ENCODE measurements at regions not wholly inside any gene's neighbourhood (a gene's known extent, or its start where the extent isn't known, plus 50 kb on each side); places are given as distances from the start of the nearest gene placed in this dataset.

- no peak overlapping the region for H3K4me3 ChIP-seq (ENCODE audit: low read depth, low read length)
Measured at GRCh38 chr5:156164306-156164705, 162.7 kb upstream of the SGCD start.

DNA sequence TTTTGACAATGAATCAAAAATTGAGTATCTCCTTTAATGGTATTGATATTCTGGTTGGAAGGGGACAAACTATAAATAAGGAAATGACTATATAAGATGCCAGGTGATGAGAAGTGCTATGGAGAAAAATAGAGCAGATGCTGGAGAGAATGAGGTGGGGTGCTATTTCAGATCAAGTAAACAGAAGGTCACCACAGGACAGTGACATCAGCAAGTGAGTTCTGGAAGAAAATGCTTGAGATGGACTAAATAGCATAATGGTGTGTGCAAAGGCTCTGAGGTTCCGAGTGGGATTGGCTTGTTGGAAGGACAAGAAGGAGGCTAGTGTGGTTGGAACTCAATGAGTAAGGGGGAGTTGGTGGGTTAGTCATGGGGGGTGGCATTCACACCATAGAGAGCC lies 157.5 kb upstream of the SGCD start:
- no peak for DNase-seq (ENCODE audit: low read depth)
- H3K4me3 ChIP-seq (ENCODE audit: low read depth, low read length), result no peak overlapping the region
- TF ChIP-seq CTCF (IDR thresholded peaks at IDR 0.05; ENCODE audit: insufficient read depth, low read depth, low read length, missing control alignments), result no peak

More at GRCh38 chr5:156164306-156164705, 162.7 kb upstream of the SGCD start:
- no peak for DNase-seq (ENCODE audit: low read depth)
- no peak for TF ChIP-seq CTCF (IDR thresholded peaks at IDR 0.05; ENCODE audit: insufficient read depth, low read depth, low read length, missing control alignments)

- DNase-seq (ENCODE audit: low read depth), result no peak
- no peak overlapping the region for H3K4me3 ChIP-seq (ENCODE audit: low read depth, low read length)
- TF ChIP-seq CTCF (IDR thresholded peaks at IDR 0.05; ENCODE audit: insufficient read depth, low read depth, low read length, missing control alignments), result no peak
Measured at GRCh38 chr5:156170351-156170961, 156.5 kb upstream of the SGCD start.

DNA sequence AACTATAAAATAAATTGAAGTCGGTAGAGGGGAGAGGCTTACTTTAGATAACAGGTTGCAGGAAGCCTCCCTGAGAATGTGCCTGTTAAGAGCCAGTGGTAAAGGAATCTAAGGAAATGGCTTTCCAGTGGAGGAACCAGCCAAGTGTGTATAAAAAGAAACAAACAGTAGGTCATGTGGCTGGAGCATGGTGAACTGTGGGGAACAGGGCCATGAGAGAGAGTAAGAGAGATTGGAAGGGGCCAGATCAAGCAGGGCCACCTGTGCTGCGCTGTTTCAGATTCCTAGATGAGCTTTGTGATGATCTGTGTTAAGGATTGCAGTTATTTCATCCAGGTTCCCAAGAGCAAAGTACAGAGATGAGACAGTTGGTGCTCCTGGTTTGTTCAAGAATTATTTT lies 152.7 kb upstream of the SGCD start:
- no peak for TF ChIP-seq CTCF (IDR thresholded peaks at IDR 0.05; ENCODE audit: insufficient read depth, low read depth, low read length, missing control alignments)
- DNase-seq (ENCODE audit: low read depth), result no peak
- H3K4me3 ChIP-seq (ENCODE audit: low read depth, low read length), result no peak overlapping the region

- H3K4me3 ChIP-seq (ENCODE audit: low read depth, low read length), result no peak overlapping the region
- TF ChIP-seq CTCF (IDR thresholded peaks at IDR 0.05; ENCODE audit: insufficient read depth, low read depth, low read length, missing control alignments), result no peak
- DNase-seq (ENCODE audit: low read depth), result no peak
Measured at GRCh38 chr5:156178117-156178516, 148.8 kb upstream of the SGCD start.

- TF ChIP-seq CTCF (IDR thresholded peaks at IDR 0.05; ENCODE audit: insufficient read depth, low read depth, low read length, missing control alignments), result no peak
- DNase-seq (ENCODE audit: low read depth), result no peak
- H3K4me3 ChIP-seq (ENCODE audit: low read depth, low read length), result no peak overlapping the region
Measured at GRCh38 chr5:156181656-156182055, 145.3 kb upstream of the SGCD start.

Data from GM12865 (cell line).